HCT116 (cell line): ENCODE measurements at regions not wholly inside any gene's neighbourhood (a gene's known extent, or its start where the extent isn't known, plus 50 kb on each side); places are given as distances from the start of the nearest gene placed in this dataset.

Source experiments
- CBX3 ChIP-seq: IDR thresholded peaks from 2 replicates; pipeline ENCODE4 v1.6.1; 2012; ENCODE audit warnings: low read depth
- CEBPB ChIP-seq: IDR thresholded peaks from 2 replicates; pipeline ENCODE4 v1.6.1; 2012; ENCODE audit warnings: low read depth
- EGR1 ChIP-seq: IDR thresholded peaks from 2 replicates; pipeline ENCODE4 v1.6.1; 2012; ENCODE audit warnings: low read depth
- POLR2AphosphoS5 ChIP-seq: IDR thresholded peaks from 2 replicates; pipeline ENCODE4 v1.6.1; 2011; ENCODE audit warnings: mild to moderate bottlenecking, low read depth, low read length, moderate library complexity
- TF ChIP-seq, protein P1 (sequence below), 3 experiments: fragments of 200-600 bp in 1 of 3; sonication (generic) in 1 of 3; IDR thresholded peaks in 2 of 3; conservative IDR thresholded peaks in 1 of 3; 2 replicates each; pipeline ENCODE4 v1.5.1; 2012 to 2017; ENCODE audit warnings: low read depth in 2 of 3, low read length in 2 of 3, antibody characterized with exemption in 1 of 3, borderline replicate concordance in 1 of 3, control low read depth in 1 of 3, mild to moderate bottlenecking in 1 of 3, mixed read lengths in 1 of 3, mixed run types in 1 of 3, moderate library complexity in 1 of 3; ENCODE audit not compliant: insufficient read depth in 1 of 3

DNA sequence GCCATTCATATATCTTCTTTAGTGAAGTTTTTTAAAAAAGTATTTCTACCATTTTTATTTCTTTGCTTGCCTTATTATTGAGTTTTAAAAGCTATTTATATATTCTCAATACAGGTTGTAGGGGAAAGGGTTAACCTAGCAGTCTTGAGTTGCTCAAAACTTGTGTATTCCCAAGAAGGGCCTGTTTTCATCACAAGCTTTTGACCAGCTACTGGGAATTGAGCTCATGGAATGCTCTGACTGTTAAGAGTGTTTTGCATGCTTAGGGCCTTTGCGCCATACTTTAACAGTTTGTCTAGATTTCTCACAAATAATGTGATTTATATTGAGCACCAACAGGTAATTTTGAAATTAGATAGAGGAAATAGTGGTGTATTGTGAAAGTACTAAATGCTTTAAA is 72.0 kb upstream of the CALCR start:
- TF ChIP-seq, protein P1, sequence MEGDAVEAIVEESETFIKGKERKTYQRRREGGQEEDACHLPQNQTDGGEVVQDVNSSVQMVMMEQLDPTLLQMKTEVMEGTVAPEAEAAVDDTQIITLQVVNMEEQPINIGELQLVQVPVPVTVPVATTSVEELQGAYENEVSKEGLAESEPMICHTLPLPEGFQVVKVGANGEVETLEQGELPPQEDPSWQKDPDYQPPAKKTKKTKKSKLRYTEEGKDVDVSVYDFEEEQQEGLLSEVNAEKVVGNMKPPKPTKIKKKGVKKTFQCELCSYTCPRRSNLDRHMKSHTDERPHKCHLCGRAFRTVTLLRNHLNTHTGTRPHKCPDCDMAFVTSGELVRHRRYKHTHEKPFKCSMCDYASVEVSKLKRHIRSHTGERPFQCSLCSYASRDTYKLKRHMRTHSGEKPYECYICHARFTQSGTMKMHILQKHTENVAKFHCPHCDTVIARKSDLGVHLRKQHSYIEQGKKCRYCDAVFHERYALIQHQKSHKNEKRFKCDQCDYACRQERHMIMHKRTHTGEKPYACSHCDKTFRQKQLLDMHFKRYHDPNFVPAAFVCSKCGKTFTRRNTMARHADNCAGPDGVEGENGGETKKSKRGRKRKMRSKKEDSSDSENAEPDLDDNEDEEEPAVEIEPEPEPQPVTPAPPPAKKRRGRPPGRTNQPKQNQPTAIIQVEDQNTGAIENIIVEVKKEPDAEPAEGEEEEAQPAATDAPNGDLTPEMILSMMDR (IDR thresholded peaks at IDR 0.05 in 2 of 3, conservative IDR thresholded peaks at IDR 0.05 in 1 of 3; ENCODE audit: borderline replicate concordance in 1 of 3, insufficient read depth in 1 of 3, low read depth in 2 of 3, low read length in 2 of 3): no peak
- no peak for TF ChIP-seq CBX3
- no peak for TF ChIP-seq POLR2AphosphoS5
- TF ChIP-seq CEBPB: no peak
- no peak for TF ChIP-seq EGR1
